HEK293T (cell line): ENCODE measurements at regions not wholly inside any gene's neighbourhood (a gene's known extent, or its start where the extent isn't known, plus 50 kb on each side); places are given as distances from the start of the nearest gene placed in this dataset.

Experiments used
- BHLHE40 ChIP-seq: fragments of 450-650 bp; IDR thresholded peaks from 2 replicates; pipeline ENCODE4 v1.6.1; 2016; ENCODE audit warnings: mild to moderate bottlenecking, moderate library complexity, borderline replicate concordance
- FOXM1 ChIP-seq: fragments of 450-650 bp; IDR thresholded peaks from 2 replicates; pipeline ENCODE4 v1.6.1; 2017; ENCODE audit warnings: mild to moderate bottlenecking, borderline replicate concordance
- SP1 ChIP-seq: fragments of 450-650 bp; IDR thresholded peaks from 2 replicates; pipeline ENCODE4 v1.6.1; 2017

DNA sequence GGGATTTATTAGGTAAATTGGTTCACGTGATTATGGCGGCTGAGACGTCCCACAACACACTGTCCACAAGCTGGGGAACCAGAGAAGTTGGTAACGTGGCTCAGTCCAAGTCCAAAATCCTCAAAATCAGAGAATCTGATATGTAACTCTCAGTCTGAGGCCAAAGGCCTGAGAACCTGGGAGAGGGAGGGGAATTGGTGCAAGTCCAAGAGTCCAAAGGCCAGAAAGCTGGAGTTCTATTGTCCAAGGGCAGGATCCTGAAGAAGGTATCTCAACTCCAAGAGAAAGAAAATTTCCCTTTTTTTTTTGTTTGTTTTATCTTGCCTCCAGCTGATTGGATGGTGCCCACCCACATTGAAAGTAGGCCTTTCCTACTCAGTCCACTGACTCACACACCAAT is 83.8 kb downstream of the PRDM9 start:
- TF ChIP-seq BHLHE40: no peak
- TF ChIP-seq FOXM1: no peak
- no peak for TF ChIP-seq SP1
